ENCODE measurements at regions not wholly inside any gene's neighbourhood (a gene's known extent, or its start where the extent isn't known, plus 50 kb on each side); places are given as distances from the start of the nearest gene placed in this dataset.

- DNase-seq: no peak
Measured at GRCh38 chr11:92808022-92808421, 161.4 kb upstream of the MTNR1B start.

GRCh38 chr11:92810423-92811064 lies 158.9 kb upstream of the MTNR1B start:
- no peak for DNase-seq

- no peak for DNase-seq
Measured at GRCh38 chr11:92811341-92811740, 158.1 kb upstream of the MTNR1B start.

- no peak for DNase-seq
Measured at GRCh38 chr11:92812841-92813240, 156.6 kb upstream of the MTNR1B start.

GRCh38 chr11:92819830-92820229 lies 149.6 kb upstream of the MTNR1B start:
- DNase-seq: no peak

- no peak for DNase-seq
Measured at GRCh38 chr11:92820860-92821259, 148.6 kb upstream of the MTNR1B start.

GRCh38 chr11:92822410-92822809 lies 147.0 kb upstream of the MTNR1B start:
- no peak for DNase-seq

- no peak for DNase-seq
Measured at GRCh38 chr11:92826136-92826535, 143.3 kb upstream of the MTNR1B start.

GRCh38 chr11:92826603-92827002 lies 142.8 kb upstream of the MTNR1B start:
- no peak for DNase-seq

GRCh38 chr11:92827132-92827531 lies 142.3 kb upstream of the MTNR1B start:
- DNase-seq: no peak

GRCh38 chr11:92828556-92828955 lies 140.9 kb upstream of the MTNR1B start:
- DNase-seq: no peak

- no peak for DNase-seq
Measured at GRCh38 chr11:92829121-92829520, 140.3 kb upstream of the MTNR1B start.

GRCh38 chr11:92829671-92830070 lies 139.8 kb upstream of the MTNR1B start:
- DNase-seq: no peak

- DNase-seq: peak; percentile 78
Measured at GRCh38 chr11:92830377-92831155, 138.9 kb upstream of the MTNR1B start.

- no peak for DNase-seq
Measured at GRCh38 chr11:92834296-92835020, 135.0 kb upstream of the MTNR1B start.

GRCh38 chr11:92837595-92837994 lies 131.9 kb upstream of the MTNR1B start:
- DNase-seq: no peak

- no peak for DNase-seq
Measured at GRCh38 chr11:92838759-92839310, 130.6 kb upstream of the MTNR1B start.

GRCh38 chr11:92839450-92839849 lies 130.0 kb upstream of the MTNR1B start:
- no peak for DNase-seq

GRCh38 chr11:92841719-92842118 lies 127.7 kb upstream of the MTNR1B start:
- DNase-seq: no peak

- DNase-seq: no peak
Measured at GRCh38 chr11:92843455-92843854, 126.0 kb upstream of the MTNR1B start.

- DNase-seq: no peak
Measured at GRCh38 chr11:92844197-92844596, 125.3 kb upstream of the MTNR1B start.

GRCh38 chr11:92845390-92845789 lies 124.1 kb upstream of the MTNR1B start:
- DNase-seq: no peak

- DNase-seq: no peak
Measured at GRCh38 chr11:92845805-92846204, 123.6 kb upstream of the MTNR1B start.

Measured in NCI-H2107 (cell line).